Tibial nerve (tissue), 4 donors: ENCODE measurements at regions not wholly inside any gene's neighbourhood (a gene's known extent, or its start where the extent isn't known, plus 50 kb on each side); places are given as distances from the start of the nearest gene placed in this dataset.
"Not testable (repeated sequence)": the region's sequence is repeated elsewhere in the genome, so short reads cannot be mapped to it uniquely, and the experiment has no call there.

Source experiments
- DNase-seq, 2 donors: peaks; one replicate each; pipeline ENCODE4 v3.0.0-alpha.2; 2019; ENCODE audit warnings: low spot score in 2 of 2
- H3K27ac ChIP-seq, 4 donors: fragments of 200-600 bp; sonication (generic) in 3 of 4; one replicate each; pipeline ENCODE4 v1.5.1; 2017 to 2019; ENCODE audit warnings: mild to moderate bottlenecking in 1 of 4
- H3K27me3 ChIP-seq, 2 donors: fragments of 200-600 bp; sonication (generic) in 1 of 2; one replicate each; pipeline versions ENCODE4 v1.5.1 to v1.6.0; 2017 to 2019
- H3K36me3 ChIP-seq, 3 donors: fragments of 200-600 bp; sonication (generic); one replicate each; pipeline ENCODE4 v1.5.1; 2018 to 2019
- H3K4me1 ChIP-seq, 4 donors: fragments of 200-600 bp; sonication (generic) in 3 of 4; one replicate each; pipeline ENCODE4 v1.5.1; 2017 to 2019
- H3K4me3 ChIP-seq, 4 donors: fragments of 200-600 bp; sonication (generic) in 3 of 4; one replicate each; pipeline ENCODE4 v1.5.1; 2017 to 2019; ENCODE audit warnings: mild to moderate bottlenecking in 1 of 4, moderate library complexity in 1 of 4
- H3K9me3 ChIP-seq, 4 donors: fragments of 200-600 bp; sonication (generic) in 3 of 4; one replicate each; pipeline ENCODE4 v1.5.1; 2017 to 2019
- CTCF ChIP-seq, 5 experiments: fragments of 200-600 bp in 3 of 5; fragments of 450-650 bp in 2 of 5; sonication (generic) in 3 of 5; IDR thresholded peaks; one replicate each; pipeline ENCODE4 v1.5.1; 2016 to 2019; ENCODE audit warnings: antibody characterized with exemption in 5 of 5, mild to moderate bottlenecking in 3 of 5, moderate library complexity in 2 of 5
- EP300 ChIP-seq, 2 donors: sonication (generic); formaldehyde crosslinking; IDR thresholded peaks; one replicate each; pipeline ENCODE4 v1.6.1; 2017; ENCODE audit warnings: antibody characterized with exemption in 2 of 2, mild to moderate bottlenecking in 1 of 2
- POLR2A ChIP-seq, 2 donors: fragments of 450-650 bp; IDR thresholded peaks; one replicate each; pipeline ENCODE4 v1.6.1; 2017; ENCODE audit warnings: antibody characterized with exemption in 2 of 2, mild to moderate bottlenecking in 2 of 2, moderate library complexity in 2 of 2
- WGBS, 2 donors: methylation state at CpG; one replicate each; pipeline ENCODE4 v1.1.5; 2018; 5-methylcytosine and 5-hydroxymethylcytosine counted together

DNA sequence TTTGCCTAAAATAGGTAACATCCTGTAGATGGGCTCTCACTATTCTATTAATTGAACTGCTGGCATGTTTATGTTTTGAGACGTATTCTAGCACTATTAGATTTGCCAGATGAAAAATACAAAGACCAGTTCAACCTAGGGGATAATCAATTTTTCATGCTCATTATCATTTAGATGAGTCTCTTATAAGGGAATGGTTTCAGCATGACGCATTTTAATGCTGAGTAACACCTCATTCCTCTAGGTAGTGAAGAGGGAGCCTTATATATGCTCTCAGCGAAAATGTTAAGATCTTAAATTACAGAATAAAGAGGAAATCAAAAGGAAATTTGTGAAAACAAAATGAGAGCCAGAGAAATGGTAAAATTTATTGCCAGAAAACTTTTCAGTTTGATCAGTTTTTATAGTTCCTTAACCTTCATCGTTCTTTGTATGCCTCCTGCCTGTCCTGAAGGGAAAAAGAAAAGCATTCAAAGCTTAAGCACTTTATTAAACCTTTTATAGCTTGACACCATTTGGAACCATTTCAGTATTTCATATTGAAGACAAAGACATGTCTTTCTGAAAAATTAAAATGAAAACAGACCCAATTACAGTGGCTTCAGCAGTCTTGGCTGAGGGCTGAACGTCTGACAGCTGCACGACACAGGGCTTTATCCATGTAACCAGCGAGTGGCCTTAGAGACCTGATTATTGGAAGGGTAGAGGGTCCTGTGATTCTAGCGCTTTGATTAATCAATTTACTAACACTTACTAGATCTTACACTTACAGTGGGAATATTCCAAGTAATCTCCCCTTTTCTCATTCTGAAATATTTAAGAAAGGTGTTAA is 112.8 kb downstream of the ADCYAP1 start:
- Histone ChIP-seq H3K4me3 (no peak overlapping the region), H3K27ac (no peak overlapping the region), H3K9me3 (no peaks in the 10 kb centered on the region), H3K36me3 (no peaks in the 10 kb centered on the region), H3K4me1 (peaks cover 0 to 25% (median 0%) of the 10 kb centered on the region in 4 donors), H3K27me3 (no peaks in the 10 kb centered on the region)
- TF ChIP-seq POLR2A (IDR thresholded peaks at IDR 0.05) (no peak), CTCF (IDR thresholded peaks at IDR 0.05) (no peak), EP300 (IDR thresholded peaks at IDR 0.05) (no peak)
- no peak for DNase-seq
- WGBS, 2 donors: 56 to 60% methylated on average over 8 of the region's 8 CpGs

DNA sequence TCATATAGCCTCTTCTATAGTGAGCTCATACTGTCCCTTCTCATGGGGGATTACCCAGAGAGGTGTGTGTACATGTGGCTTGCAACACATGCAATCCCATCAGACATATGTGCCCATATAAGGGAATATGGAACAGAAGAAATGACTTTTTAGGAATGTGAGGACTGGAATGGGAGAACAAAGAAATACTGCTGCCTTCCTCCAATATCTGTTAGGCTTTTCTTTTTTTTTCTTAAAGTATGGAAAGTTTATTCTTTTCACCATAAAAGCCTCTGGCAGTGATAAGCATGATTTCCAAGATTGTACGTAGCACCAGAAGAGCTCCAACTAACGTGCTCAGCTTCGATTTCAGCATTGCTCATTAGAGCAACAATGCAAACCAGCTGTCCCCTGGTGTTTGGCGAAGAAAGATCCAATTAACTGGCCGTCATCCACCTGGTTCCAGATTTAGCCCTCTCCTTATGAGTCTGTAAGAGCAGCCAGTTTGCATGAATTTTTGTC is 113.6 kb downstream of the ADCYAP1 start:
- DNase-seq: no peak
- no peak overlapping the region for H3K27ac ChIP-seq
- WGBS, 2 donors: 34 to 41% methylated on average over 5 of the region's 5 CpGs
- no peaks in the 10 kb centered on the region for H3K9me3 ChIP-seq
- H3K36me3 ChIP-seq: no peaks in the 10 kb centered on the region
- TF ChIP-seq EP300 (IDR thresholded peaks at IDR 0.05): no peak
- no peak for TF ChIP-seq POLR2A (IDR thresholded peaks at IDR 0.05)
- TF ChIP-seq CTCF (IDR thresholded peaks at IDR 0.05): no peak
- H3K4me3 ChIP-seq: no peak overlapping the region
- no peaks in the 10 kb centered on the region for H3K27me3 ChIP-seq
- peaks cover 0 to 25% (median 0%) of the 10 kb centered on the region in 4 donors for H3K4me1 ChIP-seq

DNA sequence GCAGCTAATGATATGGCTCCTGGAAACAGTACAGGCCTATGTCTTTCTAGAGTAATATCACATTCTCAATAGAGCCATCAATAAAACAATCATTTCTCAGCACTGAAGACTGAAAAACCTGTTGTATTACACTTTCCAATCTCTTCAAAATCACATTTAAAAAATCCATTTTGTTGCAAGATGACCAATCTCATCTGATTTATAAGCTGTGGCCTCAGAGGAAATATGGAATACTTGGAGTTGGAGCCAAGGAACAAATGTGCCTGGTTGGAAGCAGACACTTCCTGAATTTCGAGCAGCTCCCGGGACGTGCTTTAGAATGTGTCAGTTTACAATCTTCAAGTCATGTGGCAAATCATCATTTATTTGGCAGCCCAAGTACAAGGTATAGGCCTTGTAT is 114.5 kb downstream of the ADCYAP1 start:
- no peak for TF ChIP-seq CTCF (IDR thresholded peaks at IDR 0.05)
- TF ChIP-seq EP300 (IDR thresholded peaks at IDR 0.05): no peak
- TF ChIP-seq POLR2A (IDR thresholded peaks at IDR 0.05): no peak
- no peak for DNase-seq
- no peak overlapping the region for H3K4me3 ChIP-seq
- H3K27me3 ChIP-seq: no peaks in the 10 kb centered on the region
- H3K27ac ChIP-seq: no peak overlapping the region
- H3K4me1 ChIP-seq: peaks cover 0 to 25% (median 0%) of the 10 kb centered on the region in 4 donors
- no peaks in the 10 kb centered on the region for H3K9me3 ChIP-seq
- WGBS, 2 donors: 40 to 42% methylated on average over 3 of the region's 3 CpGs
- H3K36me3 ChIP-seq: no peaks in the 10 kb centered on the region

DNA sequence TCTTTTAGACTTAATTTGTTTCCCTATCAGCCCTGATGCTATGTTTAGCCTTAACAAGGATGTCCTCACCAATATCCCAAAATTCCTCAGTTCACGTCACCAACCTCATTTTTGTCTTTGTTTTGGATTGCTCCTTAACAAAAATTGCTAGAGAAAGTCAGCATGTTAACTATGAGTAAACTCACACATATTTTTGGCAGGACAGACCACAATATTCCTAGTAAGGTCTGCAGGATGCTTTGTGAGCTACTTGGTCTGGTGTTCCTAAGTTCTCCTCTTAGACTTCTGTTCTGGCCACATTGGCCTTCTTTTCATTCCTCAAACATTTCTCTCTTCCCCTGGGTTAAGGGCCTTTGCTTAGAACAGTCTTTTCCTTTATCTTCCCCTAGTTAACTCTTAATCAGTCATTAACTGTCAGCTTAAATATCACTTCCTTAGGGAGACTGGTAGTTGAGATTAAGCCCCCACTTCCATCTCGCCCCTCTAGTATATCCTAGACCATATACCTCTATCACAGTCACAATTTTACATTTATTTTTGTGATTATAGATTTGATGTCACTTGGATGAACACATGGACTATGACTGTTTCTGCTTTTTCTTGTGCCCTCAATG is 116.2 kb downstream of the ADCYAP1 start:
- Histone ChIP-seq H3K4me3 (no peak overlapping the region), H3K27ac (no peak overlapping the region), H3K27me3 (no peaks in the 10 kb centered on the region), H3K36me3 (no peaks in the 10 kb centered on the region), H3K9me3 (no peaks in the 10 kb centered on the region), H3K4me1 (peaks cover 0 to 13% (median 0%) of the 10 kb centered on the region in 4 donors)
- no peak for TF ChIP-seq CTCF (IDR thresholded peaks at IDR 0.05)
- WGBS, 2 donors: 87 to 93% methylated on average over 2 of the region's 2 CpGs
- DNase-seq: no peak

DNA sequence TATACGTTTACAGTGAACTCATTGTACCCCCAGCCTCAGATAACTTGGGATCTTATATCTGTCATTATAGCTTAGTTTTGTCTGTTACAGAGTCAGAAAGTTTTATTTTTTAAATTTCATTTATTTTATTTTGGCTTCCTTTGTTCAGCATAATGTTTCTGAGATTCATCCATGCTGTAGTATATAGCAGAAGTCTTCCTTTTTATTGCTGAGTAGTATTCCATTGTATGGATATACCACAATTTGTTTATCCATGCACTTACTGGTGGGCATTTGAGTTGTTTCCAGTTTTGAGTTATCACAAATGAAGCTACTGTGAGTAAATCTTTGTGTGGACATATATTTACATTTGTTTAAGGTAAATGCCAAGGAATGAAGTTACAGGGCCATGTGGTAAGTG is 122.3 kb downstream of the ADCYAP1 start:
- peaks cover 0 to 26% (median 1%) of the 10 kb centered on the region in 4 donors for H3K9me3 ChIP-seq
- 89 to 91% methylated on average over 1 of the region's 1 CpG for WGBS, 2 donors
- H3K4me1 ChIP-seq: no peaks in the 10 kb centered on the region
- no peak overlapping the region for H3K27ac ChIP-seq
- DNase-seq: no peak
- no peak for TF ChIP-seq POLR2A (IDR thresholded peaks at IDR 0.05)
- TF ChIP-seq EP300 (IDR thresholded peaks at IDR 0.05): no peak
- TF ChIP-seq CTCF (IDR thresholded peaks at IDR 0.05): no peak
- H3K36me3 ChIP-seq: no peaks in the 10 kb centered on the region
- no peaks in the 10 kb centered on the region for H3K27me3 ChIP-seq
- H3K4me3 ChIP-seq: no peak overlapping the region

GRCh38 chr18:1033092-1033491 is 128.4 kb downstream of the ADCYAP1 start:
- 84 to 91% methylated on average over 3 of the region's 3 CpGs for WGBS, 2 donors
- H3K36me3 ChIP-seq: not testable (repeated sequence)

More at GRCh38 chr18:1033092-1033491, 128.4 kb downstream of the ADCYAP1 start:
- peaks cover 0 to 18% (median 0%) of the 10 kb centered on the region in 4 donors for H3K9me3 ChIP-seq
- H3K4me1 ChIP-seq, H3K27ac ChIP-seq, H3K27me3 ChIP-seq, H3K4me3 ChIP-seq, DNase-seq: not testable (repeated sequence)
